GM12874 (cell line): ENCODE measurements at regions not wholly inside any gene's neighbourhood (a gene's known extent, or its start where the extent isn't known, plus 50 kb on each side); places are given as distances from the start of the nearest gene placed in this dataset.

ENCODE experiments used
- TF ChIP-seq, protein P1 (sequence below): IDR thresholded peaks from 2 replicates; pipeline ENCODE4 v1.5.1; 2011; ENCODE audit warnings: low read depth, mild to moderate bottlenecking, control low read depth, low read length, moderate library complexity; ENCODE audit not compliant: insufficient read depth

GRCh38 chr1:60751306-60751705 is 331.1 kb upstream of the NFIA start:
- TF ChIP-seq, protein P1, sequence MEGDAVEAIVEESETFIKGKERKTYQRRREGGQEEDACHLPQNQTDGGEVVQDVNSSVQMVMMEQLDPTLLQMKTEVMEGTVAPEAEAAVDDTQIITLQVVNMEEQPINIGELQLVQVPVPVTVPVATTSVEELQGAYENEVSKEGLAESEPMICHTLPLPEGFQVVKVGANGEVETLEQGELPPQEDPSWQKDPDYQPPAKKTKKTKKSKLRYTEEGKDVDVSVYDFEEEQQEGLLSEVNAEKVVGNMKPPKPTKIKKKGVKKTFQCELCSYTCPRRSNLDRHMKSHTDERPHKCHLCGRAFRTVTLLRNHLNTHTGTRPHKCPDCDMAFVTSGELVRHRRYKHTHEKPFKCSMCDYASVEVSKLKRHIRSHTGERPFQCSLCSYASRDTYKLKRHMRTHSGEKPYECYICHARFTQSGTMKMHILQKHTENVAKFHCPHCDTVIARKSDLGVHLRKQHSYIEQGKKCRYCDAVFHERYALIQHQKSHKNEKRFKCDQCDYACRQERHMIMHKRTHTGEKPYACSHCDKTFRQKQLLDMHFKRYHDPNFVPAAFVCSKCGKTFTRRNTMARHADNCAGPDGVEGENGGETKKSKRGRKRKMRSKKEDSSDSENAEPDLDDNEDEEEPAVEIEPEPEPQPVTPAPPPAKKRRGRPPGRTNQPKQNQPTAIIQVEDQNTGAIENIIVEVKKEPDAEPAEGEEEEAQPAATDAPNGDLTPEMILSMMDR = no peak

- TF ChIP-seq, protein P1 = no peak
Measured at GRCh38 chr1:60747353-60747752, 335.0 kb upstream of the NFIA start.

GRCh38 chr1:60746278-60746791 is 336.0 kb upstream of the NFIA start:
- TF ChIP-seq, protein P1 = no peak

GRCh38 chr1:60745484-60745883 is 336.9 kb upstream of the NFIA start:
- TF ChIP-seq, protein P1 = no peak

GRCh38 chr1:60742339-60742738 is 340.0 kb upstream of the NFIA start:
- TF ChIP-seq, protein P1 = no peak

GRCh38 chr1:60740154-60740553 is 342.2 kb upstream of the NFIA start:
- TF ChIP-seq, protein P1 = no peak

DNA sequence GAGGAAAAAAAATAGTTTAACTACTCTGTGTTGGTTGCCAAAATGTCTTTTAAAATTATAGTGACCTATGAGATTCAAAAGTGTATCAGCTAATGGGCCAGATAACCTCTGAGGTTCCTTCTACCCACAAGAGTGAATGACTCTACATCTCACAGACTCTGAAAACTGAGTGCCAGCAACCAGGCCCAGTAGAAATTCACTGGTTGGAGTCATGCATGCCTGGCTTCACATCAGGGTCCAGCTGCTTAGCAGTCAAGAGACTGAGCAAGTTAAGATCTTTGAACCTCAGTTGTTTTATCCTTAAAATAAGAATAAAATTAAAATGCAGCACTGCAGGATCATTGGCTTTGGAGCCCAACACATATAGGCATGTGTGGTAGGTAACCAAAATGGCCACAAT is 342.6 kb upstream of the NFIA start:
- TF ChIP-seq, protein P1 = no peak
